ACHN (cell line): ENCODE measurements at regions not wholly inside any gene's neighbourhood (a gene's known extent, or its start where the extent isn't known, plus 50 kb on each side); places are given as distances from the start of the nearest gene placed in this dataset.

Source experiments
- DNase-seq: peaks from one replicate; pipeline ENCODE4 v3.0.0-alpha.2; 2015
- in situ Hi-C: cut with HindIII; loops from 2 replicates; pipeline ENCODE4 v1.10.0; 2017; ENCODE audit warnings: low sequenced_read_pairs, low pct_ligation_motif_present, low pct_unique_long_range_greater_than_20kb

- in situ Hi-C loops: no loop called here
These were observed 783.2 kb downstream of the RPA4 start for GRCh38 chrX:97666890-97667289.

GRCh38 chrX:97668126-97668525 lies 784.4 kb downstream of the RPA4 start:
- in situ Hi-C loops: no loop called here
- DNase-seq: no peak

More at GRCh38 chrX:97666890-97667289, 783.2 kb downstream of the RPA4 start:
- no peak for DNase-seq

- DNase-seq: no peak
- in situ Hi-C loops: no loop called here
These were observed 788.4 kb downstream of the RPA4 start for GRCh38 chrX:97672138-97672537.

- no peak for DNase-seq
- in situ Hi-C loops: no loop called here
These were observed 788.9 kb downstream of the RPA4 start for GRCh38 chrX:97672608-97673007.

- in situ Hi-C loops: no loop called here
- DNase-seq: no peak
These were observed 789.4 kb downstream of the RPA4 start for GRCh38 chrX:97673135-97673534.

GRCh38 chrX:97682991-97683840 lies 799.5 kb downstream of the RPA4 start:
- in situ Hi-C loops: no loop called here
- no peak for DNase-seq

- peak; percentile 30 for DNase-seq
- in situ Hi-C loops: no loop called here
These were observed 802.0 kb downstream of the RPA4 start for GRCh38 chrX:97685753-97686152.

- in situ Hi-C loops: no loop called here
- no peak for DNase-seq
These were observed 808.3 kb downstream of the RPA4 start for GRCh38 chrX:97691901-97692455.

- in situ Hi-C loops: no loop called here
- no peak for DNase-seq
These were observed 808.9 kb downstream of the RPA4 start for GRCh38 chrX:97692575-97692974.

- no peak for DNase-seq
- in situ Hi-C loops: no loop called here
These were observed 816.8 kb downstream of the RPA4 start for GRCh38 chrX:97700547-97700946.

GRCh38 chrX:97704474-97704873 lies 820.8 kb downstream of the RPA4 start:
- DNase-seq: no peak
- in situ Hi-C loops: no loop called here

GRCh38 chrX:97704881-97705280 lies 821.2 kb downstream of the RPA4 start:
- no peak for DNase-seq
- in situ Hi-C loops: no loop called here

- DNase-seq: no peak
These were observed 822.2 kb downstream of the RPA4 start for GRCh38 chrX:97705936-97706335.

GRCh38 chrX:97714072-97714471 lies 830.4 kb downstream of the RPA4 start:
- in situ Hi-C loops: no loop called here
- no peak for DNase-seq

More at GRCh38 chrX:97705936-97706335, 822.2 kb downstream of the RPA4 start:
- in situ Hi-C loops: no loop called here

- DNase-seq: no peak
- in situ Hi-C loops: no loop called here
These were observed 844.5 kb downstream of the RPA4 start for GRCh38 chrX:97728215-97728614.

GRCh38 chrX:97740044-97740443 lies 856.3 kb downstream of the RPA4 start:
- no peak for DNase-seq
- in situ Hi-C loops: no loop called here

- no peak for DNase-seq
These were observed 857.2 kb downstream of the RPA4 start for GRCh38 chrX:97740886-97741285.

GRCh38 chrX:97743014-97743413 lies 859.3 kb downstream of the RPA4 start:
- DNase-seq: no peak

More at GRCh38 chrX:97740886-97741285, 857.2 kb downstream of the RPA4 start:
- in situ Hi-C loops: no loop called here

GRCh38 chrX:97747346-97747745 lies 863.6 kb downstream of the RPA4 start:
- in situ Hi-C loops: no loop called here
- no peak for DNase-seq

More at GRCh38 chrX:97743014-97743413, 859.3 kb downstream of the RPA4 start:
- in situ Hi-C loops: no loop called here

GRCh38 chrX:97751016-97751415 lies 867.3 kb downstream of the RPA4 start:
- in situ Hi-C loops: no loop called here
- no peak for DNase-seq
